ENCODE measurements at regions not wholly inside any gene's neighbourhood (a gene's known extent, or its start where the extent isn't known, plus 50 kb on each side); places are given as distances from the start of the nearest gene placed in this dataset.

DNA sequence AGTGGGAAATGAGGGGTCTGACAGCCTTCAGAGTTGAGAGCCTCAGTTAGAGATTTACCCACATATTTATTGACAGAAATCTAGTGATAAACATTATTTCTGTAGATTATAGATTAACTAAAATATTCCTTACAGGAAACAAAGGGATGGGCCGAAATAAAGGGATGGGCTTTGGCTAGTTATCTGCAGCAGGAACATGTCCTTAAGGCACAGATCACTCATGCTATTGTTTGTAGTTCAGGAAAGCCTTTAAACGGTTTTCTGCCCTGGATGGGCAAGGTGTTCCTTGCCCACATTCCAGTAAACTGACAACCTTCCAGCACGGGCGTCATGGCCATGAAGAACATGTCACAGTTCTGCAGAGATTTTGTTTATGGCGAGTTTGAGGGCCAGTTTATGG lies 154.8 kb upstream of the TOM1L1 start:
- Histone ChIP-seq H3K4me1 (no peaks in the 10 kb centered on the region), H3K27me3 (no peaks in the 10 kb centered on the region), H3K27ac (no peak overlapping the region), H3K4me3 (no peak overlapping the region), H3K9me3 (peaks cover 13 to 38% of the 10 kb centered on the region in 2 donors), H3K36me3 (no peaks in the 10 kb centered on the region)
- intact Hi-C loops (cut with DNase I; ENCODE audit: low total_unique reads) = no loop called here
- TF ChIP-seq POLR2A (IDR thresholded peaks at IDR 0.05) = no peak
- TF ChIP-seq, protein P1, sequence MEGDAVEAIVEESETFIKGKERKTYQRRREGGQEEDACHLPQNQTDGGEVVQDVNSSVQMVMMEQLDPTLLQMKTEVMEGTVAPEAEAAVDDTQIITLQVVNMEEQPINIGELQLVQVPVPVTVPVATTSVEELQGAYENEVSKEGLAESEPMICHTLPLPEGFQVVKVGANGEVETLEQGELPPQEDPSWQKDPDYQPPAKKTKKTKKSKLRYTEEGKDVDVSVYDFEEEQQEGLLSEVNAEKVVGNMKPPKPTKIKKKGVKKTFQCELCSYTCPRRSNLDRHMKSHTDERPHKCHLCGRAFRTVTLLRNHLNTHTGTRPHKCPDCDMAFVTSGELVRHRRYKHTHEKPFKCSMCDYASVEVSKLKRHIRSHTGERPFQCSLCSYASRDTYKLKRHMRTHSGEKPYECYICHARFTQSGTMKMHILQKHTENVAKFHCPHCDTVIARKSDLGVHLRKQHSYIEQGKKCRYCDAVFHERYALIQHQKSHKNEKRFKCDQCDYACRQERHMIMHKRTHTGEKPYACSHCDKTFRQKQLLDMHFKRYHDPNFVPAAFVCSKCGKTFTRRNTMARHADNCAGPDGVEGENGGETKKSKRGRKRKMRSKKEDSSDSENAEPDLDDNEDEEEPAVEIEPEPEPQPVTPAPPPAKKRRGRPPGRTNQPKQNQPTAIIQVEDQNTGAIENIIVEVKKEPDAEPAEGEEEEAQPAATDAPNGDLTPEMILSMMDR (IDR thresholded peaks at IDR 0.05) = no peak
- TF ChIP-seq POLR2AphosphoS5 (IDR thresholded peaks at IDR 0.05) = no peak
- no peak for DNase-seq (ENCODE audit: low spot score in 2 of 2)

DNA sequence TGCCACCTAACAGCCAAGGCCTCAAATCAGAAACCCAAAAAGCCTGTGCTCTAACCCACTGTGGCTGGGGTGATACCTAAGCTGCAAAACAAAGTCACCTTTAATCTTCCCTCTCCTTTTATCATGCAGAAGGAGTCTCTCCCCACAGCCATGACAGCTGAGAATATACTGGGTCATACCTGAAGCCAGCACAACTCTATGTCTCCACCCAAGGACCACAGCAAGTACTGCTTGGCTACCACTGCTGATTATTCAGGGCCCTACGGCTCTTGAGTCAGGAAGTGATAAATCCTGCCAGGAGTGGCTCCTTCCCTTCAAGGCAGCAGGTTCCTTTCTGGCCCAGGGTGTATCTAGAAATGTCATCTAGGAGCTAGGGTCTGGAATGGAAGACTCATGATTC lies 151.5 kb upstream of the TOM1L1 start:
- intact Hi-C loops (cut with DNase I; ENCODE audit: low total_unique reads) = no loop called here
- H3K4me3 ChIP-seq = no peak overlapping the region
- TF ChIP-seq POLR2AphosphoS5 (IDR thresholded peaks at IDR 0.05) = no peak
- TF ChIP-seq, protein P1 (IDR thresholded peaks at IDR 0.05) = no peak
- TF ChIP-seq POLR2A (IDR thresholded peaks at IDR 0.05) = no peak
- DNase-seq (ENCODE audit: low spot score in 2 of 2) = no peak
- no peaks in the 10 kb centered on the region for H3K36me3 ChIP-seq
- peaks cover 13 to 38% of the 10 kb centered on the region in 2 donors for H3K9me3 ChIP-seq
- no peaks in the 10 kb centered on the region for H3K27me3 ChIP-seq
- H3K4me1 ChIP-seq = no peaks in the 10 kb centered on the region
- no peak overlapping the region for H3K27ac ChIP-seq

DNA sequence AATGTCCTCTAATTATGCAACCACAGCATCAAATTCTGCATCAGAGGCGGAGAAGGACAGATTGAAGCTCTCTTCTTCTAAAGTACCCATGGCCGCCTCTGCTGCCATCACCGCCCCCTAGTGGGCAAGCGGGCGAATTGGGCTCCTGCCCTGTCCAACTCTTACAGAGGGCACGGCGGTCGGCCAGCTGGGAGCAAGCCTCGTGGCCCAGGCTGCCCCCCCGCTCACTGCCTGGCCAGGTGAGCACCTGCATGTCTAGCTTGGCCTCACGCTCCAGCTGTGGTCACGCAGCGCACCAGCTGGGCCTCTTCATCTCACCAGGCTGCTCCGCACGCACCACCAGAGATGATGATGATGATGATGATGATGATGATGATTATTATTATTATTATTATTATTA lies 146.1 kb upstream of the TOM1L1 start:
- H3K4me1 ChIP-seq = no peaks in the 10 kb centered on the region
- DNase-seq (ENCODE audit: low spot score in 2 of 2) = no peak
- peaks cover 0 to 2% of the 10 kb centered on the region in 2 donors for H3K9me3 ChIP-seq
- intact Hi-C loops (cut with DNase I; ENCODE audit: low total_unique reads) = no loop called here
- H3K27ac ChIP-seq = no peak overlapping the region
- no peak for TF ChIP-seq POLR2AphosphoS5 (IDR thresholded peaks at IDR 0.05)
- no peaks in the 10 kb centered on the region for H3K27me3 ChIP-seq
- no peak overlapping the region for H3K4me3 ChIP-seq
- no peaks in the 10 kb centered on the region for H3K36me3 ChIP-seq

DNA sequence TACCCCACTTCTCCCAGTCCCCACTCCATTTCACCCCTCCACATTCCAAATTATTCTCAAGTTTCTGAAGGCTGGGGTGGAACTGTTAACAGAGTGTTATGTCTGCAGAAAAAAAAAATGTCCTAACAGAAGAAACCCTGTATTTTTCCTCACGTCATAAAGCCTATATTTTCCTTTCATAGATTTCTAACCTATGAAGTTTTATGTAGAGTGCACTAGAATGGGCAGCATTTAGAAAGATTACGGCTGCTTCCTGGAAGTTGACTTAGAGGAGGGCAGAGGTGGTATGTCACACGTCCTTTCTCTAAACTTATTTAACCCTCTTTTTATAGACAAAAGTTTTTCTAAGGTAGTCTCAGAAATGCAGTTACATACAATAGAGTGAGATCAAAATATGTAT lies 139.8 kb upstream of the TOM1L1 start:
- no peak for DNase-seq (ENCODE audit: low spot score in 2 of 2)
- no peaks in the 10 kb centered on the region for H3K36me3 ChIP-seq
- intact Hi-C loops (cut with DNase I; ENCODE audit: low total_unique reads) = no loop called here

DNA sequence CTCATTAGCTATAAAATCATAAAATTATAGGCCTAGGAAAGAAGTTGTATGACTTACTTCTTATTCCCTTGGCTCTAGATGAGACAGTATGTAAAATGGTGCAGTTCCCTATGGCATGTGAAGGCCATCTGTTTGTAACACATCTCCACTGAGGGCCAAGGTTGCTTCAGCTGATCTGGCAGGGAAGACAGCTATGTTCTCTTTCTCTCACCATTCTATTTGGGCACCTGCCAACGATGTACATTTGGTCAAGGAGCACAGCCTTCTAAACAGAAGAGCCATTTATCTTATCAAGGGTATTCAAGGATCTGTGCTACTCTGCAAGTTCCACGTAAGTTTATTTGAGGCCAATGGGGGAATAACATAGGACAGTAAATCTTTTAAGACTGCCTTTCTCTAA lies 129.8 kb upstream of the TOM1L1 start:
- intact Hi-C loops (cut with DNase I; ENCODE audit: low total_unique reads) = no loop called here
- DNase-seq (ENCODE audit: low spot score in 2 of 2) = no peak
- Histone ChIP-seq H3K9me3 (no peaks in the 10 kb centered on the region), H3K4me3 (no peak overlapping the region), H3K36me3 (no peaks in the 10 kb centered on the region), H3K27me3 (no peaks in the 10 kb centered on the region), H3K27ac (no peak overlapping the region), H3K4me1 (no peaks in the 10 kb centered on the region)
- TF ChIP-seq POLR2AphosphoS5 (IDR thresholded peaks at IDR 0.05) (no peak), POLR2A (IDR thresholded peaks at IDR 0.05) (no peak)
- TF ChIP-seq, protein P1 (IDR thresholded peaks at IDR 0.05) = no peak

More for the DNA sequence above, 139.8 kb upstream of the TOM1L1 start:
- TF ChIP-seq POLR2AphosphoS5 (IDR thresholded peaks at IDR 0.05) (no peak), POLR2A (IDR thresholded peaks at IDR 0.05) (no peak)
- TF ChIP-seq, protein P1 (IDR thresholded peaks at IDR 0.05) = no peak
- Histone ChIP-seq H3K27ac (no peak overlapping the region), H3K4me1 (no peaks in the 10 kb centered on the region), H3K4me3 (no peak overlapping the region), H3K27me3 (no peaks in the 10 kb centered on the region), H3K9me3 (no peaks in the 10 kb centered on the region)

DNA sequence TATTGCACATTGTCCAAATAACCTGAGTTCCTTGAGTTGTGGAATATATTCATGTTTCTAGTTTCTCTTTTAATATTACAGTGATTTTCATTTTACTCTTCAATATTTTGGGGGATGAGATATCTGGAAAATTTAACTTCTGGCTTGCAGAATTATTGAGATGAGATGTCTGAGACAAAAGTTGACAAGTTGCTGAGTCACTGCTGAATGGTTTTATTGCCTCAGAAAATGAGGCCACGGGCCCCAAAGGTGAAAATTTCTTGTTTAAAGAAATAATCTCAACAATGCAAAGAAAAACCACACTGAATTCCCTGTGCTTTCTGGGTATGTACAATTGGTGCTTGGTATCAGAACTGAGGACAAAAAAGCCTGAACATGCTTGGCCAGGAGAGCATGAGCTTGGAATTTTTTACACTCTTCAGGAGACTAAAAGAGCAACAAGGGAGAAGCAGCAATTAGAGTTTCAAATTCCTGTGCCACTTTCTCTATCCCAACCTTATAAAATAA lies 129.2 kb upstream of the TOM1L1 start:
- Histone ChIP-seq H3K36me3 (no peaks in the 10 kb centered on the region), H3K4me1 (no peaks in the 10 kb centered on the region), H3K4me3 (no peak overlapping the region), H3K27ac (no peak overlapping the region), H3K27me3 (no peaks in the 10 kb centered on the region), H3K9me3 (no peaks in the 10 kb centered on the region)
- no peak for TF ChIP-seq POLR2AphosphoS5 (IDR thresholded peaks at IDR 0.05)
- no peak for TF ChIP-seq POLR2A (IDR thresholded peaks at IDR 0.05)
- TF ChIP-seq, protein P1 (IDR thresholded peaks at IDR 0.05) = no peak
- intact Hi-C loops (cut with DNase I; ENCODE audit: low total_unique reads) = no loop called here
- DNase-seq (ENCODE audit: low spot score in 2 of 2) = no peak
